ENCODE measurements at regions not wholly inside any gene's neighbourhood (a gene's known extent, or its start where the extent isn't known, plus 50 kb on each side); places are given as distances from the start of the nearest gene placed in this dataset.

DNA sequence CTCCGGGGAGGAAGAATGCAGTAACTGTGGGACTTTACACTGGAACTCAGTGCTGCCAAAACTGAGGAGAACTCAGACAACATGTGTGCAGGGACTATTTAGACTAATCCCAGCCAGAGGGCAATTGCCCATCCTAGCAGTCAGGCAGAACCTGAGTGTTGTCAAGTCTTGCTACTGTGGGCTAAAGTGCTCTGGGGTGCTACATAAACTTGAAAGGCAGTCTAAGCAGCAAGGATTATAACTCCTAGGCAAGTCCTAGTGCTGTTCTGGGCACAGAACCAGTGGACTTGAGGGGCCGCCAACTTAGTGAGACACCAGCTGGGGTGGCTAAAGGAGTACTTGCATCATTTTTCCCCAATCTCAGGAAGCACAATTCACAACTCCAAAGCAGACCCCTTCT lies 363.8 kb upstream of the PTCHD4 start (continued):
- TF ChIP-seq, protein P1, sequence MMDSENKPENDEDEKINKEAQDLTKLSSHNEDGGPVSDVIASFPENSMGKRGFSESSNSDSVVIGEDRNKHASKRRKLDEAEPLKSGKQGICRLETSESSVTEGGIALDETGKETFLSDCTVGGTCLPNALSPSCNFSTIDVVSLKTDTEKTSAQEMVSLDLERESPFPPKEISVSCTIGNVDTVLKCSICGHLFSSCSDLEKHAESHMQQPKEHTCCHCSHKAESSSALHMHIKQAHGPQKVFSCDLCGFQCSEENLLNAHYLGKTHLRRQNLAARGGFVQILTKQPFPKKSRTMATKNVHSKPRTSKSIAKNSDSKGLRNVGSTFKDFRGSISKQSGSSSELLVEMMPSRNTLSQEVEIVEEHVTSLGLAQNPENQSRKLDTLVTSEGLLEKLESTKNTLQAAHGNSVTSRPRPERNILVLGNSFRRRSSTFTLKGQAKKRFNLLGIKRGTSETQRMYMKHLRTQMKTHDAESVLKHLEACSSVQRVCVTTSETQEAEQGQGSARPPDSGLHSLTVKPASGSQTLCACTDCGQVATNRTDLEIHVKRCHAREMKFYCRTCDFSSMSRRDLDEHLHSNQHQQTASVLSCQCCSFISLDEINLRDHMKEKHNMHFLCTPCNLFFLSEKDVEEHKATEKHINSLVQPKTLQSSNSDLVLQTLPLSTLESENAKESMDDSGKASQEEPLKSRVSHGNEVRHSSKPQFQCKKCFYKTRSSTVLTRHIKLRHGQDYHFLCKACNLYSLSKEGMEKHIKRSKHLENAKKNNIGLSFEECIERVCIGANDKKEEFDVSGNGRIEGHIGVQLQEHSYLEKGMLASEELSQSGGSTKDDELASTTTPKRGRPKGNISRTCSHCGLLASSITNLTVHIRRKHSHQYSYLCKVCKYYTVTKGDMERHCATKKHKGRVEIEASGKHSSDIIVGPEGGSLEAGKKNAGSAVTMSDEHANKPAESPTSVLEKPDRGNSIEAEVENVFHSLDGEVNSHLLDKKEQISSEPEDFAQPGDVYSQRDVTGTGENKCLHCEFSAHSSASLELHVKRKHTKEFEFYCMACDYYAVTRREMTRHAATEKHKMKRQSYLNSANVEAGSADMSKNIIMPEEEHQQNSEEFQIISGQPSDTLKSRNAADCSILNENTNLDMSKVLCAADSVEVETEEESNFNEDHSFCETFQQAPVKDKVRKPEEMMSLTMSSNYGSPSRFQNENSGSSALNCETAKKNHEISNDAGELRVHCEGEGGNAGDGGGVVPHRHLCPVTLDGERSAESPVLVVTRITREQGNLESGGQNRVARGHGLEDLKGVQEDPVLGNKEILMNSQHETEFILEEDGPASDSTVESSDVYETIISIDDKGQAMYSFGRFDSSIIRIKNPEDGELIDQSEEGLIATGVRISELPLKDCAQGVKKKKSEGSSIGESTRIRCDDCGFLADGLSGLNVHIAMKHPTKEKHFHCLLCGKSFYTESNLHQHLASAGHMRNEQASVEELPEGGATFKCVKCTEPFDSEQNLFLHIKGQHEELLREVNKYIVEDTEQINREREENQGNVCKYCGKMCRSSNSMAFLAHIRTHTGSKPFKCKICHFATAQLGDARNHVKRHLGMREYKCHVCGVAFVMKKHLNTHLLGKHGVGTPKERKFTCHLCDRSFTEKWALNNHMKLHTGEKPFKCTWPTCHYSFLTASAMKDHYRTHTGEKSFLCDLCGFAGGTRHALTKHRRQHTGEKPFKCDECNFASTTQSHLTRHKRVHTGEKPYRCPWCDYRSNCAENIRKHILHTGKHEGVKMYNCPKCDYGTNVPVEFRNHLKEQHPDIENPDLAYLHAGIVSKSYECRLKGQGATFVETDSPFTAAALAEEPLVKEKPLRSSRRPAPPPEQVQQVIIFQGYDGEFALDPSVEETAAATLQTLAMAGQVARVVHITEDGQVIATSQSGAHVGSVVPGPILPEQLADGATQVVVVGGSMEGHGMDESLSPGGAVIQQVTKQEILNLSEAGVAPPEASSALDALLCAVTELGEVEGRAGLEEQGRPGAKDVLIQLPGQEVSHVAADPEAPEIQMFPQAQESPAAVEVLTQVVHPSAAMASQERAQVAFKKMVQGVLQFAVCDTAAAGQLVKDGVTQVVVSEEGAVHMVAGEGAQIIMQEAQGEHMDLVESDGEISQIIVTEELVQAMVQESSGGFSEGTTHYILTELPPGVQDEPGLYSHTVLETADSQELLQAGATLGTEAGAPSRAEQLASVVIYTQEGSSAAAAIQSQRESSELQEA (CRISPR knock-in tag; IDR thresholded peaks at IDR 0.05; ENCODE audit: not compliant biosample characterization) = no peak
- TF ChIP-seq CCDC6 (CRISPR knock-in tag; IDR thresholded peaks at IDR 0.05) (no peak), SMC3 (IDR thresholded peaks at IDR 0.05; ENCODE audit: low read length) (no peak), NKX3-1 (CRISPR knock-in tag; IDR thresholded peaks at IDR 0.05) (no peak), MXD4 (CRISPR knock-in tag; IDR thresholded peaks at IDR 0.05) (no peak), SYNCRIP (IDR thresholded peaks at IDR 0.05; ENCODE audit: insufficient read depth, low read depth, low read length) (no peak), RAD51 (IDR thresholded peaks at IDR 0.05; ENCODE audit: borderline replicate concordance) (no peak)
- TF ChIP-seq, protein P2, sequence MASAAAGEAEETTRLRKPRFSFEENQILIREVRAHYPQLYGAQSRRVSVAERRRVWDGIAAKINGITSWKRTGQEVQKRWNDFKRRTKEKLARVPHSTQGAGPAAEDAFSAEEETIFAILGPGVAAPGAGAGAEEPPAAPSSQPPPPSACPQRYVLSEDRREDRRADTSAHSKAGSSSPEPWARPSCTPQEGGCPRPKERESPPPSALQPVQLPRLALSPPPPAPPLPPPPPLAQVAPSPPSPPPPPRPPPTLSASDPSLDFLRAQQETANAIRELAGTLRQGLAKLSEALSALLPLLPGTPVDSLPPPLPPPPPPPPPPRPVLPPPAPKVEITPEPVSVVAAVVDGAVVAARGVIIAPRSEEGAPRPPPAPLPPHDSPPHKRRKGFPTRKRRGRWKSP (CRISPR knock-in tag; IDR thresholded peaks at IDR 0.05) = no peak
- TF ChIP-seq, protein P3, sequence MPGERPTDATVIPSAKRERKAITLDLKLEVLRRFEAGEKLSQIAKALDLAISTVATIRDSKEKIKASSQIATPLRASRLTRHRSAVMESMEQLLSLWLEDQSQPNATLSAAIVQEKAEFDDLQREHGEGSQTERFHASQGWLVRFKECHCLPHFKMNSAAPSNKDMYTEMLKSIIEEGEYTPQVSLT (CRISPR knock-in tag; IDR thresholded peaks at IDR 0.05; ENCODE audit: borderline replicate concordance, low read depth) = no peak
